HG03103 (cell line): ENCODE measurements at regions not wholly inside any gene's neighbourhood (a gene's known extent, or its start where the extent isn't known, plus 50 kb on each side); places are given as distances from the start of the nearest gene placed in this dataset.
"Not testable (repeated sequence)": the region's sequence is repeated elsewhere in the genome, so short reads cannot be mapped to it uniquely, and the experiment has no call there.

Experiments
- ATAC-seq: cut with Tn5 transposase; IDR thresholded peaks from one replicate; pipeline ENCODE4 v1.9.1; 2021; ENCODE audit warnings: low read depth; ENCODE audit not compliant: unreplicated experiment

- ATAC-seq = no peak
Observed at GRCh38 chr1:95509989-95510388, 276.0 kb downstream of the RWDD3 start.

DNA sequence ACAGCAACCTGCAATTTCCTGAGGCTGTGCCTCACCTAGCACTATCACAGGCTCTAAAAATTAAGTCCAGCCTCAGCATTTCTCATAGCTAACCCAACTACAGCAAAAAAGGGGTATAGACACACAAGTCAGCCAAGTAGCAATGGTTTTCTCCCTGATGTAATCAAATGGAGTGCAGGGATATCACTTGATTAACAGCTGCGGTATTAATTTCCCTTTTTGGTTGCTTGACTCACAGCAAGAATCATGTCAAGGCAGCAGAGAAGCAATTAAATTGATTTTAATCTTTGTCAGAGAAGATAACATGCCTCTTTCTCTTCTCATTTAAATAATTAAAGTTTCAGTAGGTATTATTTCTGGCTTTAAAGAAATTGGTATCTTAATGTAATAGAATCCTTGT is 278.9 kb downstream of the RWDD3 start:
- ATAC-seq = no peak

GRCh38 chr1:95517506-95517905 is 283.5 kb downstream of the RWDD3 start:
- no peak for ATAC-seq

DNA sequence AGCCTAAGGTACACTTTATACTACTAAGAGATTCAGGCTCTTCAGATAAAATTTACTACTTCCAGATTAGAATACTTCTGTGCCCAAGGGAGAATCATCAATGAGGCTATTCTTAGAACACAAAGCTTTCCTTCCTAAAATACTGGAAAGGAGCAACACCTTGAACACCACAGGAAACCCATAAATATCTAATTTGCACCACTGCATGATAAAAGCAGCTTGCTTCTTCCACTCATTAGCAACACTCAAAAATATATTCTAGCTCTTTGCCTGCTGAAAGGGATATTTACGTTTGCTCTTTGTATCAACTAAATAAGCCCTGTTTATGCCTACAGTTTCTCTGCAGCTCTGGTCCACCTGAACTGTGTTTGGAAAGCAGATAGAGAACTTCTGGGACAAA is 284.3 kb downstream of the RWDD3 start:
- ATAC-seq = no peak

- ATAC-seq = no peak
Observed at GRCh38 chr1:95520390-95520789, 286.4 kb downstream of the RWDD3 start.

DNA sequence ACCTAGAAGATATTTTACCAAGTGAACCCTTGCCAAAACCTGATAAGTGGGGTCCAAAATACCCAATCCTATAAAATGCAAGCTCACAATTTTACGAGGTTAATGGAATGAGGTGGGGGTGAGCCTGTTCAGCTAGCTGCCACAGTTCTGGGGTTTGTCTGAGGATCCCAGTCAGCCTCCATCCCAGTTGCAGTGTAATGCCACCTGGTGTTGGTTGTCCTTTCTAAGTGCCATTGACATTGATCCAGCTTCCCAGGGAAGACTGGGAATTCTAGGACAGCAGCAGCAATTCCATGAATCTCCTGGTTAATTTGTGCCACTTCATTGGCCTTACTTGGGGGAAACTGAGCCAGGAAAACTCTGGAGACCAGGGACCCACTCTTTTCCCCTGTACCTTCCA is 298.3 kb downstream of the RWDD3 start:
- no peak for ATAC-seq

DNA sequence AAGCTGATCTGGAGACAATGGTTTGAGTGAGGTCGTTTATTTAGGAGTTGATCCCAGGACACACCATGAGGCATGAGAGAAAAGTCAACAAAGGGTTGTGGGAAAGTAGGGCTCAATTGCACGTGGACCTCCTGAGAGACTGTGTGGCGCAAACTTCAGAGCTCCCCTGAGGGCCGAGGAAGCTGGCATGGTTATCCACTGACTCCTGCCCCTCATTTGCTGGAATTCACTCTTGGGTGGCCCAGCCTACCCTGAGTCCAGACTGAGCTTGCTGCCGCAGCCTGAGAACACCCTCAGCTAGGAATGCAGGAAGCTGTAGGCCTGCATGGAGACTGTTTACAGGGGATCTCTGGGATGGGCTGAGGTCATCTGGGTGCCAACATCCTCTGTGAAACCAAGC is 301.0 kb downstream of the RWDD3 start:
- ATAC-seq = no peak

- no peak for ATAC-seq
Observed at GRCh38 chr1:95535614-95536013, 301.6 kb downstream of the RWDD3 start.

- no peak for ATAC-seq
Observed at GRCh38 chr1:95536501-95536900, 302.5 kb downstream of the RWDD3 start.

- no peak for ATAC-seq
Observed at GRCh38 chr1:95537176-95537575, 303.2 kb downstream of the RWDD3 start.

GRCh38 chr1:95538242-95538641 is 304.2 kb downstream of the RWDD3 start:
- not testable (repeated sequence) for ATAC-seq

GRCh38 chr1:95542936-95543335 is 308.9 kb downstream of the RWDD3 start:
- ATAC-seq = no peak

DNA sequence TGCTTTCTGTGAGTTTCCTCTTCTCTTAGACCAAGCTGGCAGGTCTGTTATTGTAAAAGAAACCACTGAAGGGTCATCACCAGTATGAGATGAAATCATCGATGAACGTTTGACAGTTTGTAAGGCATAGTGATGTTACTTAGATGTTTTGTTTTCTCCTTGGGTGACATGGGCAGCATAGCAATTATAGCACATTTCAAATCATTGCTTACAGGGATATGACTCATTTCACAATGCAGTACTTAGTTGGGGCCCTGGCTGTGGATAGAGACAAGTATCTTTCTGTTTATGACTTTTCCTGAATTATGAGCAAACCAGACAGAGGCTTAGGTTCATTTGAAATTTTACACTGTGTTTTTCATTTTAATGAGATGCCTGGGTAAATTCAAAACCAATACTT is 313.0 kb downstream of the RWDD3 start:
- ATAC-seq = no peak

GRCh38 chr1:95548211-95548610 is 314.2 kb downstream of the RWDD3 start:
- ATAC-seq = no peak

- ATAC-seq = no peak
Observed at GRCh38 chr1:95551201-95551600, 317.2 kb downstream of the RWDD3 start.

DNA sequence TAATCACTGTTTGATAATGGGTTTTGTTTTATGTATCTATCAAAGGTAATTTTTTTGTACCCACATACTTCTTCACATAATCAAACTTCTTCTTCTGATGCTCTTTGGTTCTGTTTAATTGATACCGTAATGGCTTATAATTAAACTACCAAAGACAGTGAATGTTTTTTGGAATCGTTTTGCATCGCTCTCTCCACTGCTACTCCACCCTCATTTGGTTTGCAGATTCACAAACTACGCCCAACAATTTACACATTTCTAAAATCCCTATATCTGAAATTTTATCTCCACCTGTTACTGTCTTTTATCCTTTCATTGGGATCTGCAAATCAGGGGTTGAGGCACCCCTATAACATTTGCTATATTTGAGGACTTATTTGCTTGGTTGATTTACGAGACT is 319.6 kb downstream of the RWDD3 start:
- no peak for ATAC-seq

DNA sequence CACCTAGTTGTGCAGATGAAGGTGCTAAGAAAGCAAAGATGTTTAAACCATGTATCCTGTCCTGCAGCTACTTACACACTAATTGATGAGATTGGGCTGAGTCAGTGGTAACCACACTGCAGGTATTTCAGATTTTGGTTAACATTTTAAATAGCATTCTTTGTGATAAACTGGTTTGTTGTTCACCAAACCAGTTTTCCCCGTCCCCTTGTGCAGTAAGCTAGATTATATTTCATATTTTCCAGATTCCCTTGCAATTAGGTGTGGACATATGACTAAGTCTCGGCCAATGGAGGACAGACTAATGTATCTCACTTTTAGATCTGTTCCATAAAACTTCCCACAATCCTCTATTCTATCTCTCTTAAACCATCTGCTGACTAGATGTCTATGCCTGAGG is 320.4 kb downstream of the RWDD3 start:
- no peak for ATAC-seq

DNA sequence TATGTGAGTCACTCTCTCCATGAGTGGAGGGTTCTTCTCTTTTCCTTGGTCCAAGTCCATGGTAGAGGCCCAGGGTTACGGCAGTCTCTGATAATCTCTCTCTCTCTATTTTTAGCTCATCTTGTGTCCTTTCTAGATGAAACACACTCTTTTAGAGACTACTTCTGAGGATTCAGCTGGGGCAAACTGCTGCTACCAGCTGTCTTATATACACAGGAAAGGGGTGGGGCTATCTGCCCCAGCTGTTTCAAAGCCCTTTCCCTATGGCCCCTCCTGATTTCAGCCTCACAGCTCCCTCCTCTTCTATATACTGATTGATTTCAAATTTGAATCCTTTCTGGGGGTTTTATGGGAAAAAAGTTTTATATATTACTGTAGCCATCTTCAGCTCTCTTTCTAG is 324.8 kb downstream of the RWDD3 start:
- no peak for ATAC-seq

DNA sequence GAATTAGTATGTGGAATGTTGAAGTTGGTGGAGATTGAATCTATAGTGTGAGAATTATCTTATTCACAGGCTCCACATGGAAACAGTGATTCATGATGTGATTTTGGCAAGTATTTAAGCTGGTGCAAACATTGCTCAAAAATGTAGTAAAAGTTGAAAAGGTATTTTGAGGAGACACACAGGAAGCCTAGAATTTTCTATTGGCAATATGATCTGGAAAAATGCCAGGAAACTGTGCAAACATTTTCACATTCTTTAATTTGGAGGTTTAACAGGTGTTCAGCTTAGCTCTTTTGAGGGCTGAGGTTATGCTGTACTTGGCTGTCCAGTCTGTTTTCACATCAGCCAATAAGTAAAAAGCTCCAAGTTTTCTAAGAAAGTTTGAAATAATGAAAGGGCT is 327.3 kb downstream of the RWDD3 start:
- no peak for ATAC-seq

GRCh38 chr1:95562230-95562629 is 328.2 kb downstream of the RWDD3 start:
- no peak for ATAC-seq

DNA sequence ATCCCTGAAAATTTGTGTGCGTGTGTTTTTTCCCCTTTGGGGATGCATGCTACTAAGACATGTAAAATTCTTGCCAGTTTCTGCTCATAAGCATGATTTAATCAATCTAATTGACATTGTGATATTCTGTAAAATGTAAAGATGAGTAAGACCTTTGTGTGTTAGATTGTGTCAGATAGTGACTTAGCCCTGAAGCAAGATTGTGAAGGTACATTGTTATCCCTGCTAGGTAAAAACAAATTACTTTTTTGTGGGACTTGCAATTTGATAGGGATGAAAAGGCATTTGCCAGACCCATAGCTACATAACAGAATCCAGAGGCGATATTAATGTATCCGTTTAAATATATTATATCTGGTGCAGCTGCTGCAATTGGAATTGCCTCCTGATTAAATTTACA is 338.0 kb downstream of the RWDD3 start:
- ATAC-seq = no peak

- ATAC-seq = no peak
Observed at GRCh38 chr1:95572962-95573361, 339.0 kb downstream of the RWDD3 start.

DNA sequence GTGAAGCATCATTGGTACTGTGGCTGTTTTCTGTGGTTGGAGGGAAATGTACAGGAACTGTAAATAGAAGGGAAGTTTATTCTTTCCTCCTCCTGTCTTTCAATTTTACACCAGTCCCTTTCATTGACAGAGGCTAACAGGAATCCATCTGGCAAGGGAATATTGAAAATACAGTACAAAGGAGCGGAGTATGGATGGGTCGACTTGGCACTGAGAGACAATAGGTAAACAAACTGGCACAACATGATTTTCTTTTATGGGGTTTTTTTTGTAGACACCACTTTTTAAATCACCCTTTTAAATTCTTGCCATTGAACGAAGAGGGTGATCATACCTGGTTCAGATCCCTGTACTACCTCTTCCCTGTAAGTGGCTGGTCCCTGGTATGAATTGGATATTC is 341.3 kb downstream of the RWDD3 start:
- ATAC-seq = no peak

DNA sequence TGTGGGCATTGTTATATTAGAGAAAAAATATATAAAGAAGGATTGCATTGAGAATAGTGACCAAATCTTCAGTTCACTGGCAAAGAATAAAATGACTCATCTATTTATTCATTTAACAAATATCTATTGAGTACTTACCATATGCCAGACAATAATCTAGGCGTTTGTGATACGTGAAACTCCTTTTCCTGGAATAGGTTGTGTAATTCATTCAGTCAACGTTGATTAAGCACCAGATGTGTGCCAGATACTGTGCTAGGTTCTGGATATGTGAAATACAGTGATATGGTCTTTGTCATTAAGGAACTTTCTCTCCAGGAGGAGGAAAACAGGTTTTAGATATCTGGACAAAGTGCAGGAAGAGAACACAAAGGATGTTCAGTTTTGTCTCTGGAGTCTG is 344.5 kb downstream of the RWDD3 start:
- no peak for ATAC-seq
